Naive B cell (primary cell): ENCODE measurements at regions not wholly inside any gene's neighbourhood (a gene's known extent, or its start where the extent isn't known, plus 50 kb on each side); places are given as distances from the start of the nearest gene placed in this dataset.
"Not testable (repeated sequence)": the region's sequence is repeated elsewhere in the genome, so short reads cannot be mapped to it uniquely, and the experiment has no call there.

Source experiments
- ATAC-seq, 2 donors: fragments of 150-1000 bp; cut with Tn5 transposase; 2 replicates each; pipeline ENCODE4 v1.10.0; 2021; ENCODE audit warnings: low read depth in 2 of 2, mild to moderate bottlenecking in 2 of 2, moderate library complexity in 2 of 2
- DNase-seq: peaks from one replicate; pipeline ENCODE4 v3.0.0; 2022
- H3K27ac Mint-ChIP-seq, 6 donors: one replicate each; pipeline ENCODE4 v1.8.0; 2020 to 2022; ENCODE audit warnings: mild to moderate bottlenecking in 6 of 6, mixed read lengths in 6 of 6, moderate library complexity in 5 of 6, inconsistent platforms in 2 of 6
- H3K27me3 Mint-ChIP-seq, 3 donors: one replicate each; pipeline ENCODE4 v1.8.0; 2021 to 2022; ENCODE audit warnings: mixed read lengths in 3 of 3, mild to moderate bottlenecking in 1 of 3
- H3K36me3 Mint-ChIP-seq, 2 donors: one replicate each; pipeline ENCODE4 v1.8.0; 2020 to 2022; ENCODE audit warnings: mixed read lengths in 2 of 2, inconsistent platforms in 1 of 2, mild to moderate bottlenecking in 1 of 2
- H3K4me1 Mint-ChIP-seq, 3 donors: one replicate each; pipeline ENCODE4 v1.8.0; 2020 to 2022; ENCODE audit warnings: mixed read lengths in 3 of 3, inconsistent platforms in 1 of 3, mild to moderate bottlenecking in 1 of 3, moderate library complexity in 1 of 3
- H3K4me3 Mint-ChIP-seq, 8 donors: one replicate each; pipeline ENCODE4 v1.8.0; 2020 to 2022; ENCODE audit warnings: mild to moderate bottlenecking in 8 of 8, mixed read lengths in 8 of 8, moderate library complexity in 8 of 8, inconsistent platforms in 2 of 8
- H3K9me3 Mint-ChIP-seq, 7 donors: one replicate each; pipeline ENCODE4 v1.8.0; 2020 to 2022; ENCODE audit warnings: mixed read lengths in 7 of 7, mild to moderate bottlenecking in 5 of 7, inconsistent platforms in 2 of 7, moderate library complexity in 1 of 7

DNA sequence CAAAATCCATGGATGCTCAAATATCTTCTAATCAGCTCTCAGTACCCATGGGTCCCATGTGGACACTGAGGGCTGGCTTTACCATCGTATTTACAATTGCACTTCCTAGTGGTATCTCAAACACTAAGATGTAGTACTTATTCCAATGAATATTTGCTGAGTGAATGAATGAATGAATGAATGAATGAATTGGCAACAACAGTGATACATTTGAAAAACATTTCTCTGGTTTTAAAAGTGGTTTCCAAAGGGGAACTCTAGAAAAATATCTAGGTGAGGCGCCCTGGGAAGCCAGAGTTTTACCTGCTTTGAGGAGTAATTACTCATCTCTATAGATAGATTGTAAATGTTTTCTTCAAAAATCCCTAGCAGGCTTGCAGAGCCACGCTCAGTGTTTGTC lies 76.6 kb downstream of the CYTL1 start:
- peak overlapping the region in 4 of 8 donors; percentile 28 to 76 (median 45) for H3K4me3 Mint-ChIP-seq
- ATAC-seq (no peak), DNase-seq (no peak)
- peak overlapping the region in 3 of 6 donors; percentile 96 to 97 (median 97) for H3K27ac Mint-ChIP-seq
- H3K9me3 Mint-ChIP-seq: peaks cover 4 to 15% (median 9%) of the 10 kb centered on the region in 7 donors
- peaks cover 40 to 73% (median 42%) of the 10 kb centered on the region in 3 donors for H3K4me1 Mint-ChIP-seq
- peaks cover 0 to 5% of the 10 kb centered on the region in 2 donors for H3K36me3 Mint-ChIP-seq
- H3K27me3 Mint-ChIP-seq: peaks cover 0 to 2% (median 0%) of the 10 kb centered on the region in 3 donors

DNA sequence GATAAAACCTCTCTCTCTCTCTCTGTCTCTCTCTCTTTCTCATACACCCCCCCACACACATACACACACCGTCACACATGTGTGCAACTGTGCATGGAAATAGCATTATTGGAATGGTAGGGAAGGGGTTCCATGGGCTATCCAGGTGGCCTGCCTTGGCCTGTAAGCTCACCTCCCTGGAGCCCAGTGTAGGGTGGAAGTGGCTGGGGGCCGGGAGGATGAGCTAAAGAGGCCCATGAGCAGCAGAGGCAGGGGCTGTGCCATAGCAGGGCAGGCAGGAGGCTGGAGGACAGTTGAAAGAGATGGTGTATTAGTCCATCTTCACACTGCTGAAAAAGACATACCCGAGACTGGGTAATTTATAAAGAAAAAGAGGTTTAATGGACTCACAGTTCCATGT lies 74.2 kb downstream of the CYTL1 start:
- Mint-ChIP-seq H3K9me3 (peaks cover 4 to 15% (median 9%) of the 10 kb centered on the region in 7 donors), H3K36me3 (peaks cover 0 to 5% of the 10 kb centered on the region in 2 donors), H3K27ac (peak overlapping the region; percentile 52 to 97 (median 96)), H3K4me3 (peak overlapping the region in 4 of 8 donors; percentile 13 to 85 (median 42)), H3K4me1 (peaks cover 37 to 71% (median 40%) of the 10 kb centered on the region in 3 donors), H3K27me3 (no peaks in the 10 kb centered on the region)
- ATAC-seq (no peak), DNase-seq (no peak)

DNA sequence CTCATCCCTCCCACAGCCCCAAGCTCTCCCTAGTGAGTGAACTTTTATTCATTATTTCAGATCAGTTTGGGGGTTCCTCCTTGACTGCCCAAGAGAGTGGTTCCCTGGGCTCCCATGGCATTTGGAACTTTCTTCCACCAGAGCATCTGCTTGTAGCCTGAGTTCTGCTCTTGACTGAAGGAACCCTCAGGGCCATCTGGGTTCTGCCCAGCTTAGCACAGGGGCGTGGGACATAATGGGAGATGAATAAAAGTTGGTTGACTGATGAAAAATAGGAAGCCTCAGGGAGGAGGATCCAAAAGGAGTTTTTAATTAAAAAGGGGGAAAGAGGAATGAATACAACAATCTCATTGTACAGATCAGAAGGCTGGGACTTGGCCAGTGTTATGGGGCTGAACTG lies 73.4 kb downstream of the CYTL1 start:
- DNase-seq (no peak), ATAC-seq (no peak)
- H3K27ac Mint-ChIP-seq: peak overlapping the region; percentile 52 to 97 (median 72)
- H3K36me3 Mint-ChIP-seq: peaks cover 0 to 5% of the 10 kb centered on the region in 2 donors
- H3K4me1 Mint-ChIP-seq: peaks cover 33 to 72% (median 36%) of the 10 kb centered on the region in 3 donors
- H3K4me3 Mint-ChIP-seq: peak overlapping the region in 1 of 8 donors; percentile 58
- H3K9me3 Mint-ChIP-seq: peaks cover 4 to 15% (median 7%) of the 10 kb centered on the region in 7 donors
- H3K27me3 Mint-ChIP-seq: no peaks in the 10 kb centered on the region

DNA sequence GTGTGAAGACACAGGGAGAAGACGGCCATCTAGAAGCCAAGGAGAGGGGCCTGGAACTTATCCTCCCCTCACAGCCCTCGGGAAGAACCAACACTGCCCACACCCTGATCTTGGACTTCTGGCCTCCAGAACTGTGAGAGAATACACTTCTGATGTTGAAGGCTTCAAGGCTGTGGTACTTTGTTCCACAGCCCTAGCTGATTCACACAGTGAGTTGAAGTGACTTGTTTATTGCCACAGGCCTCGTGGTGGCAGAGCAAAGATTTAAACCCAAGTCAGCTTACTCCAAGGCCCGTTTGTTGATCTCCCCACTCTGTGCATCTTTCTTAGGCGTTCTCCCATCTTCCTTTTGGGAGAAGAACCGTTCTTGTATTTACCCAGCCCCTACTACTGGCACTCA lies 72.8 kb downstream of the CYTL1 start:
- H3K27ac Mint-ChIP-seq: peak overlapping the region in 4 of 6 donors; percentile 52 to 97 (median 76)
- no peaks in the 10 kb centered on the region for H3K27me3 Mint-ChIP-seq

GRCh38 chr4:4947721-4948120 lies 71.5 kb downstream of the CYTL1 start:
- H3K9me3 Mint-ChIP-seq: peaks cover 4 to 15% (median 7%) of the 10 kb centered on the region in 7 donors
- ATAC-seq (no peak), DNase-seq (no peak)
- no peak overlapping the region for H3K27ac Mint-ChIP-seq
- peak overlapping the region in 1 of 8 donors; percentile 59 for H3K4me3 Mint-ChIP-seq
- peaks cover 23 to 57% (median 25%) of the 10 kb centered on the region in 3 donors for H3K4me1 Mint-ChIP-seq
- H3K36me3 Mint-ChIP-seq: peaks cover 0 to 5% of the 10 kb centered on the region in 2 donors
- no peaks in the 10 kb centered on the region for H3K27me3 Mint-ChIP-seq

More for the DNA sequence above, 72.8 kb downstream of the CYTL1 start:
- H3K9me3 Mint-ChIP-seq: peaks cover 4 to 15% (median 7%) of the 10 kb centered on the region in 7 donors
- no peak for DNase-seq
- H3K4me1 Mint-ChIP-seq: peaks cover 30 to 68% (median 35%) of the 10 kb centered on the region in 3 donors
- no peak for ATAC-seq
- H3K4me3 Mint-ChIP-seq: peak overlapping the region in 2 of 8 donors; percentile 41 to 61
- peaks cover 0 to 5% of the 10 kb centered on the region in 2 donors for H3K36me3 Mint-ChIP-seq

DNA sequence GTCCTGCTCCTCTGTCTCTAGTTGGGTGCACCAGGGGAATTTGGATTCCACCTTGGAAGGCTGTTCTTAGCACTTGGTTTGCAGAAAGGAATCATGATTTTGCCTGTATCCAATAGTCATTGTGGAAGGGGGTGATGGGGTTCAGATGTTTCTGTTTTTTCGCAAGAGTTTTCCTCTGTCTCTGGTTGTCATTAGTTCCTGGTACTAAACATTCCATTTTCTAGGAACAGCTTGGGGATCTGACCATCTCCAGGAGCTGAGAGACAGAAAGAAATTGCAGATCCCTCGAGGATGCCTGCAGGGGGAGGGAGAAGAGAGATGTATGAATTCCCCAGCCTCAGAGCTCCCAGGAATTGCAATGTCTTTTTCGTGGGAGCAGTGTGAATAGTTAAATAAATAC lies 70.9 kb downstream of the CYTL1 start:
- Mint-ChIP-seq H3K27me3 (no peaks in the 10 kb centered on the region), H3K4me3 (no peak overlapping the region), H3K4me1 (peaks cover 22 to 50% (median 25%) of the 10 kb centered on the region in 3 donors), H3K9me3 (peaks cover 4 to 15% (median 7%) of the 10 kb centered on the region in 7 donors), H3K36me3 (peaks cover 0 to 5% of the 10 kb centered on the region in 2 donors), H3K27ac (peak overlapping the region in 2 of 6 donors; percentile 47 to 75)
- no peak for DNase-seq
- no peak for ATAC-seq

DNA sequence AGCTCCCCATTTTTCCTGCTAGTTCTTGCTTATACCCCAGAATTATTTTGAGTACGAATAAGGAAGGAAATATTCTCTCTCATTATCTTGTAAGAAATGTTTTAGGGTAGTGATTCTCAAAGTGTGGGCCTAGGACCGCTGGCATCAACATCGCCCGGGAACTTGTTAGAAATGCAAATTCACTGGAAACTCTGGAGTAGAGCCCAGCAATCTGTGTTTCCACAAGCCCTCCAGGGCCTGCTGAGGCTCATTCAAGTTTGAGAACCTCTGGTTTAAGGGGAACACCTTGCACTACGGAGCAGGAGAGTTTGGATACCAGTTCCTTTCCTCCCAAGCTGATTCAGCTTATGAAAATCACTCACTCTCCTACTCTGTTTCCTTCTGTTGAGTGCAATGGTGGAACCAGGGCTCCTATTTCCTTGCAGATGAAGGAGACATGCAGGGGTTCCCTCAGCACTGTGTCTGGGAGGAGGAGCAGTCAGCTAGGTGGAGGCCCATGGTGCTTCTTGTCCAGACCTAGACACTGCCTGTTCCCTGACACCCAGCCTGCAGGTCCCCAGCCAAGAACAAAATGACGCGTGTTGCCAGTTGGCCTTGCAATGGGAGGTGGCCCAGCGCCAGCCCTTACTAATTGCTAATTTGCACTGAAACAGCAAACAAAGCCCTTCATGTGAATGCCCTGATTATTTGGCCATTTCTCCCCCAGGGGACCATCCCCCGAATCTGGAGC lies 68.5 kb downstream of the CYTL1 start:
- ATAC-seq (no peak), DNase-seq (no peak)
- Mint-ChIP-seq H3K36me3 (no peaks in the 10 kb centered on the region), H3K27ac (peak overlapping the region in 1 of 6 donors; percentile 30), H3K27me3 (no peaks in the 10 kb centered on the region), H3K4me1 (peaks cover 5 to 27% (median 8%) of the 10 kb centered on the region in 3 donors), H3K4me3 (no peak overlapping the region), H3K9me3 (peaks cover 0 to 7% (median under 1%) of the 10 kb centered on the region in 7 donors)

GRCh38 chr4:4952273-4952672 lies 67.0 kb downstream of the CYTL1 start:
- ATAC-seq (no peak), DNase-seq (no peak)
- Mint-ChIP-seq H3K4me1 (peaks cover 3 to 16% (median 5%) of the 10 kb centered on the region in 3 donors), H3K9me3 (peaks cover 0 to 3% (median 0%) of the 10 kb centered on the region in 7 donors), H3K4me3 (no peak overlapping the region), H3K36me3 (no peaks in the 10 kb centered on the region), H3K27ac (no peak overlapping the region), H3K27me3 (no peaks in the 10 kb centered on the region)

- not testable (repeated sequence) for H3K27ac Mint-ChIP-seq, ATAC-seq, DNase-seq, H3K27me3 Mint-ChIP-seq, H3K4me1 Mint-ChIP-seq, H3K4me3 Mint-ChIP-seq
- H3K9me3 Mint-ChIP-seq: peaks cover 13 to 48% (median 33%) of the 10 kb centered on the region in 7 donors
- peaks cover 7 to 22% of the 10 kb centered on the region in 2 donors for H3K36me3 Mint-ChIP-seq
Measured at GRCh38 chr4:4959344-4960074, 59.7 kb downstream of the CYTL1 start.

DNA sequence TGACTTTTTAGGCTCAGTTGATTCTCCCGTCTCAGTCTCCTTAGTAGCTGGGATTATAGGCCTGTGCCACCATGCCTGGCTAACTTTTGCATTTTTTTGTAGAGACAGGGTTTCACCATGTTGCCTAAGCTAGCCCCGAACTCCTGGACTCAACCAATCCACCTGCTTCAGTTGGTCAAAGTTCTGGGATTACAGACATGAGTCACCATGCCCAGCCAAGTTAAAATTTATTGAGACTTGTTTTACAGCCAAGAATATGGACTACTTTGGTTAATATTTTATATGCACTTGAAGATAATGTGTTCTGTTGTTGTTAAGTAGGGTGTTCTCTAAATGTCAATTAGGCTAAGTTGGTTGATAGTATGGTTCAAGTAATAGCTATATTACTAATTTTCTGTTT lies 58.7 kb downstream of the CYTL1 start:
- ATAC-seq: no peak
- no peak for DNase-seq
- no peaks in the 10 kb centered on the region for H3K4me1 Mint-ChIP-seq
- H3K4me3 Mint-ChIP-seq: no peak overlapping the region
- H3K36me3 Mint-ChIP-seq: peaks cover 13 to 26% of the 10 kb centered on the region in 2 donors
- no peaks in the 10 kb centered on the region for H3K27me3 Mint-ChIP-seq
- peak overlapping the region in 1 of 6 donors; percentile 26 for H3K27ac Mint-ChIP-seq
- peaks cover 15 to 58% (median 34%) of the 10 kb centered on the region in 7 donors for H3K9me3 Mint-ChIP-seq

GRCh38 chr4:4961936-4962335 lies 57.3 kb downstream of the CYTL1 start:
- Mint-ChIP-seq H3K4me1 (no peaks in the 10 kb centered on the region), H3K4me3 (no peak overlapping the region), H3K9me3 (peaks cover 15 to 59% (median 34%) of the 10 kb centered on the region in 7 donors), H3K27ac (no peak overlapping the region), H3K27me3 (no peaks in the 10 kb centered on the region), H3K36me3 (peaks cover 13 to 26% of the 10 kb centered on the region in 2 donors)
- ATAC-seq (no peak), DNase-seq (no peak)

- Mint-ChIP-seq H3K9me3 (peaks cover 15 to 59% (median 36%) of the 10 kb centered on the region in 7 donors), H3K27ac (no peak overlapping the region), H3K27me3 (no peaks in the 10 kb centered on the region), H3K4me1 (no peaks in the 10 kb centered on the region), H3K4me3 (no peak overlapping the region), H3K36me3 (peaks cover 13 to 26% of the 10 kb centered on the region in 2 donors)
- DNase-seq: no peak
- ATAC-seq: no peak
Measured at GRCh38 chr4:4962928-4963327, 56.3 kb downstream of the CYTL1 start.
